Panc1 (cell line): ENCODE measurements at regions not wholly inside any gene's neighbourhood (a gene's known extent, or its start where the extent isn't known, plus 50 kb on each side); places are given as distances from the start of the nearest gene placed in this dataset.

Experiments
- ATAC-seq: fragments of 200-7000 bp; cut with Tn5 transposase; 2 replicates; pipeline ENCODE4 v1.9.1; 2020; ENCODE audit warnings: mild to moderate bottlenecking, moderate library complexity
- BruUV-seq: library from RNA; stranded (reverse); fragments of 400-500 nt; replicated peaks from 2 replicates; lab custom pipeline; 2021; lab: Mats Ljungman, UMichigan
- CTCF ChIA-PET: fragments of 300-600 bp; sonication (Branson Sonifier 250); formaldehyde crosslinking; loops from one replicate; lab custom pipeline; 2022; ENCODE audit warnings: antibody characterized with exemption; lab: Charles Lee
- POLR2A ChIA-PET: fragments of 300-600 bp; sonication (Branson Sonifier 250); formaldehyde crosslinking; loops from one replicate; lab custom pipeline; 2022; ENCODE audit warnings: antibody characterized with exemption; lab: Charles Lee
- DNase-seq: peaks from one replicate; pipeline ENCODE4 v3.0.0-alpha.2; 2010; ENCODE audit warnings: low read depth, low spot score
- H3K27ac ChIP-seq: 2 replicates; pipeline ENCODE4 v1.5.1; 2011; ENCODE audit warnings: mild to moderate bottlenecking, low read length, inconsistent platforms
- H3K27me3 ChIP-seq: fragments of 200-500 bp; sonication (Bioruptor generic); 2 replicates; pipeline ENCODE4 v1.6.0; 2014; ENCODE audit warnings: low read length, inconsistent platforms; ENCODE audit not compliant: control insufficient read depth, insufficient read depth
- H3K36me3 ChIP-seq: fragments of 200-500 bp; sonication (Bioruptor generic); 2 replicates; pipeline ENCODE4 v1.5.1; 2014; ENCODE audit warnings: inconsistent platforms, mild to moderate bottlenecking, low read length, moderate library complexity; ENCODE audit not compliant: control insufficient read depth, insufficient read depth
- H3K4me1 ChIP-seq: 2 replicates; pipeline ENCODE4 v1.5.1; 2011; ENCODE audit warnings: inconsistent platforms, mild to moderate bottlenecking, low read length, moderate library complexity; ENCODE audit not compliant: control insufficient read depth, insufficient read depth
- H3K4me3 ChIP-seq, 2 experiments: 2 replicates each; pipeline ENCODE4 v1.5.1; 2011 to 2012; ENCODE audit warnings: low read depth in 2 of 2, low read length in 2 of 2, mild to moderate bottlenecking in 2 of 2, inconsistent platforms in 1 of 2, moderate library complexity in 1 of 2
- H3K9me3 ChIP-seq: fragments of 200-500 bp; sonication (Bioruptor generic); 2 replicates; pipeline ENCODE4 v1.5.1; 2014; ENCODE audit warnings: low read depth, mild to moderate bottlenecking, inconsistent platforms, low read length, moderate library complexity; ENCODE audit not compliant: control insufficient read depth, insufficient read depth
- CTCF ChIP-seq: fragments of 450-650 bp; IDR thresholded peaks from 2 replicates; pipeline ENCODE4 v1.5.1; 2017; ENCODE audit warnings: mild to moderate bottlenecking
- POLR2AphosphoS5 ChIP-seq: IDR thresholded peaks from 2 replicates; pipeline ENCODE4 v1.6.1; 2012; ENCODE audit warnings: mild to moderate bottlenecking, low read depth, low read length, moderate library complexity
- REST ChIP-seq, 2 experiments: IDR thresholded peaks; 2 replicates each; pipeline ENCODE4 v1.6.1; 2011 to 2012; ENCODE audit warnings: low read depth in 2 of 2, control low read depth in 1 of 2, low read length in 1 of 2, mild to moderate bottlenecking in 1 of 2, moderate library complexity in 1 of 2; ENCODE audit not compliant: insufficient read depth in 1 of 2
- SIN3A ChIP-seq: IDR thresholded peaks from 2 replicates; pipeline ENCODE4 v1.6.1; 2012; ENCODE audit warnings: low read depth, mild to moderate bottlenecking, low read length, moderate library complexity, borderline replicate concordance; ENCODE audit not compliant: insufficient read depth
- TCF7L2 ChIP-seq: IDR thresholded peaks from 2 replicates; pipeline ENCODE4 v1.6.1; 2011; ENCODE audit warnings: mild to moderate bottlenecking, low read depth, low read length, inconsistent platforms
- in situ Hi-C: cut with HindIII; loops from 2 replicates; pipeline ENCODE4 v1.10.0; 2016; ENCODE audit warnings: low sequenced_read_pairs, low pct_unique_long_range_greater_than_20kb
- intact Hi-C: fragments of 100-400 bp; cut with micrococcal nuclease; formaldehyde crosslinking; loops from one replicate; pipeline ENCODE4 v1.10.0; 2022; ENCODE audit not compliant: unreplicated experiment

- ATAC-seq (no peak), DNase-seq (no peak)
- no peaks in the 10 kb centered on the region for H3K27me3 ChIP-seq
- H3K27ac ChIP-seq: no peak overlapping the region
- no TSS peak for BruUV-seq
- ChIA-PET POLR2A (no interaction called here), CTCF (no interaction called here)
- no peaks in the 10 kb centered on the region for H3K9me3 ChIP-seq
- no peaks in the 10 kb centered on the region for H3K4me1 ChIP-seq
- in situ Hi-C loops (no loop called here), intact Hi-C loops (no loop called here)
- no peak for TF ChIP-seq TCF7L2
- H3K4me3 ChIP-seq: no peak overlapping the region
- no peaks in the 10 kb centered on the region for H3K36me3 ChIP-seq
Measured at GRCh38 chr5:106200971-106201370, 1469.8 kb downstream of the EFNA5 start.

- ChIA-PET CTCF (no interaction called here), POLR2A (no interaction called here)
- DNase-seq (no peak), ATAC-seq (no peak)
- Histone ChIP-seq H3K27me3 (no peaks in the 10 kb centered on the region), H3K4me1 (no peaks in the 10 kb centered on the region), H3K9me3 (no peaks in the 10 kb centered on the region; the same call in 1 of the 2 replicates), H3K27ac (no peak overlapping the region; the same call in 1 of the 2 replicates), H3K36me3 (no peaks in the 10 kb centered on the region), H3K4me3 (no peak overlapping the region)
- TF ChIP-seq CTCF (no peak), SIN3A (no peak), TCF7L2 (no peak), POLR2AphosphoS5 (no peak), REST (IDR thresholded peaks at IDR 0.05; ENCODE audit: insufficient read depth in 1 of 2, low read depth in 2 of 2, low read length in 1 of 2) (no peak)
- BruUV-seq: no TSS peak
- in situ Hi-C loops: no loop called here
- intact Hi-C loops: no loop called here
Measured at GRCh38 chr5:106195679-106196474, 1474.9 kb downstream of the EFNA5 start.

- ChIA-PET POLR2A (no interaction called here), CTCF (no interaction called here)
- H3K36me3 ChIP-seq: no peaks in the 10 kb centered on the region
- in situ Hi-C loops: no loop called here
- no peaks in the 10 kb centered on the region for H3K4me1 ChIP-seq
- no TSS peak for BruUV-seq
- no peak overlapping the region for H3K27ac ChIP-seq
- intact Hi-C loops: no loop called here
- no peak for DNase-seq
- no peaks in the 10 kb centered on the region for H3K27me3 ChIP-seq
- TF ChIP-seq CTCF: no peak
- no peak for TF ChIP-seq SIN3A
- no peak for TF ChIP-seq TCF7L2
- TF ChIP-seq REST (IDR thresholded peaks at IDR 0.05; ENCODE audit: insufficient read depth in 1 of 2, low read depth in 2 of 2, low read length in 1 of 2): no peak
- TF ChIP-seq POLR2AphosphoS5: no peak
- no peak overlapping the region for H3K4me3 ChIP-seq
- no peaks in the 10 kb centered on the region; the same call in 1 of the 2 replicates for H3K9me3 ChIP-seq
- ATAC-seq: no peak
Measured at GRCh38 chr5:106189121-106189809, 1481.5 kb downstream of the EFNA5 start.
